Erythroblast (primary cell): ENCODE measurements at regions not wholly inside any gene's neighbourhood (a gene's known extent, or its start where the extent isn't known, plus 50 kb on each side); places are given as distances from the start of the nearest gene placed in this dataset.
"Not testable (repeated sequence)": the region's sequence is repeated elsewhere in the genome, so short reads cannot be mapped to it uniquely, and the experiment has no call there.

Source experiments
- DNase-seq, 2 experiments: peaks; one replicate each; lab custom pipeline; 2025; lab: John Stamatoyannopoulos, UW
- GATA1 ChIP-seq: IDR thresholded peaks from 2 replicates; pipeline ENCODE4 v1.6.1; 2011; ENCODE audit warnings: low read depth, mild to moderate bottlenecking, control low read depth, low read length, moderate library complexity
- POLR2A ChIP-seq: IDR thresholded peaks from 2 replicates; pipeline ENCODE4 v1.6.1; 2011; ENCODE audit warnings: mild to moderate bottlenecking, low read length

DNA sequence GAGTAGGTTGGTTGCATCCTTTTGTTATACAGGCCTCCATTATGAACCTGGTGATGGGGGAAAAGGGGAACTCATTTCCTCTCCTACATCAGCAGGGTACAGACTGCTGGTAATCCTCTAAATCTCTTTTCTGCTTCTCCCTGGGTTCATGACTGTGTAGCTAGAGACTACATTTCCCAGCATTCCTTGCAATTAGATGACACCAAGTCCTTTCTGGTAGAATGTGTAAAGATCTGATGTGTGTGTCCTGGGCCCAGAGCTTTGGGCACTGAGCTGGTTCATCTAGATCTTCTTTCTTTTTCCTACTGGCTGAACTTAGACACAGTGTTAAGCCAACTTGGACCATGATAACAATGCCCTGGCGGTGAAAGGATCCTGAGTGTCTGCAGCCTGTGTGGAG lies 104.7 kb upstream of the IFNGR1 start:
- TF ChIP-seq POLR2A (no peak), GATA1 (no peak)
- DNase-seq, result no peak

DNA sequence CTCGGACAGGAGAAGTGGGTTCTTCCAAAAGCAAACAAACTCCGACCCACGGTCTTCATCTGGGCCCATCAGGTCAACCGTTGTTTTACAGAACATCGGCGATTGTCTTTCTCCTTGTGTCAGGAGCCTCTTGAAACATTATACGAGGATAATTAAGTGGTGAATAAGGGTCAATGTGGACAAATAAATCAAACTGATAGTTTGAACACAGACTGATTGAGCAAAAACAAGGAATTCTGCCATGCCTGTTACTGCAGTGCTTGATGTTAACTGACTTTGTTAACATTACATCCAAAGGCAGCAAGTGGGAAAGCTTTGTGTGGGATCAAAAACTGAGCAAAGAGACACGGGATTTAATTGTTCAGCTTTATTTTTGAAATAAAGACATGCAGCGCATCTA lies 101.1 kb upstream of the IFNGR1 start:
- no peak for TF ChIP-seq POLR2A
- no peak for TF ChIP-seq GATA1
- DNase-seq, result no peak

DNA sequence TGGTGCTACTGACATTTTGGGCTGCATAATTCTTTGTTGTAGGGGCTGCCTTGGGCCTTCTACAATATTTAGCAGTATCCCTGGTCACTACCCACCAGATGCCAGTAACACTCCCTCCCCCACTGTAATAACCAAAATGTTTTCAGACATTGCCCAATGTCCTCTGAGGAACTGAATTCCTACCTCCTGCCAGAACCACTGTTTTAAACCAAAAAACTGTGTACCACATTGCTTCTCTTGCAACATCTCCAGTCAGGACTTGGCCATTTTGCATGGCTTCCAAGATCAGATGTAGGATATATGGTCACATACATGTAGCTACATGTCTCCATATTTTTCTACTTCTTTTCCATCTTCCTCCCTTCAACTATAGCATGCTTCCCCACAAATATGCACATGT lies 97.4 kb upstream of the IFNGR1 start:
- DNase-seq, result no peak
- TF ChIP-seq POLR2A (no peak), GATA1 (no peak)

DNA sequence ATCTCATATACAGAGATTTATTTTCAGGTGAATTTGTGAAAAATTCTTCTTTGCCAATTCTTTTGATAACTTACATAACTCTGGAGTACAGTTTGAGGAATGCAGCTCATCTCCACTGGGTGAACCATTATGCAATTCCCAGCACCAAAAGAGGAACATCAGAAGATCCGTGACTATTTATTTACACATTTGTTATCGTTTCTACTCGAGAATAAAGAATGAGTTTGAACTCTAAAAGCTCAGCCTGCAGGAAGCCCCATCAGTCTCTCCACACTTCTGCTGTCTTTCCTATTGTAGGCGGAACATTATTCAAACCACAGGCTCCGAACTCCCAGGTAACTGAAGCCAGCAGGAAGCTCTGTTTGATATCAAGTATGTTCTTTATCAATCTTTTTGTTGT lies 95.9 kb upstream of the IFNGR1 start:
- TF ChIP-seq GATA1 (no peak), POLR2A (no peak)
- DNase-seq, result no peak

DNA sequence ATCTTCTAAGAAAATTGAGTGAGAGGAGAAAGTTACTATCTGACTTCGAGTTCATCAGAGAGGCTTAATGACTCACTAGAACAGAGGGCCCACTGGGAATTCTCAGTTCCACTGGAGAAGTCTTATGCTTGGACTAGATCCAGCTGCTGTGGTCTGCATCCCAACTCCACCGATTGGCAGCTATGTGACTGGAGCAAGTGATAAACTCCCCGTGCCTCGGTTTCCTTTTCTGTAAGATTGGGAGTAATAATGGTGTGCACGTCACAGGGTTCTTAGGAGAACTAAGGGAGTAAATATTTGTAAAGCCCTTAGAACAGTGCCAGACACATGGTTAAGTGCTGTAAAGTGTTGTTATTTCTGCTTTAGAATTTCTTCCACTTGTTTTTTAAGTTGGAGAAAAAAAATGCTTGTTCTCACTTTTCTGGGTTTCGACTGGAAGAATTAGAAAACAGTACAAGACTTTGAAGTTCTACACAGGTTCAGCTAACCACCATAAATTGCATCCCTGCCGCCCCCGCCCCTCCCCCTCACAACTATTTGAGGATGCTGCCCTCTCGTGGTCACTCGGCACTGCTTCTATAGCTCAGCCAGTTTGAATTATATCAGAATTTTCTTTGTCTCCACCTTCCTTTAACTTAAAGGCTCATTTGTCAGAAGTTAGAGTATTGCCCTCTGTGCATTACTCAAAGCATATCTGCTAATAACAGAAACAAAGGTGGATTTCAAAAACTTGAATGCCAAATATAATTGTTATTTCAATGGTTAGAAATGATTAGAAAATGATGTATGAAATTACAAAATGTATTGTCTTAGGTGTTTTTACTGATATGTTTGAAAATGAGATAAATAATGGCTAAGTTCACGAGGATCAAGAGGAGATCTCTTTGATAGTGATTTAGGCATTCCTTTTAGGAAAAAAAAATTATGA lies 95.0 kb upstream of the IFNGR1 start:
- TF ChIP-seq GATA1, result no peak
- no peak for TF ChIP-seq POLR2A
- DNase-seq, result peak; percentile 71 to 81

DNA sequence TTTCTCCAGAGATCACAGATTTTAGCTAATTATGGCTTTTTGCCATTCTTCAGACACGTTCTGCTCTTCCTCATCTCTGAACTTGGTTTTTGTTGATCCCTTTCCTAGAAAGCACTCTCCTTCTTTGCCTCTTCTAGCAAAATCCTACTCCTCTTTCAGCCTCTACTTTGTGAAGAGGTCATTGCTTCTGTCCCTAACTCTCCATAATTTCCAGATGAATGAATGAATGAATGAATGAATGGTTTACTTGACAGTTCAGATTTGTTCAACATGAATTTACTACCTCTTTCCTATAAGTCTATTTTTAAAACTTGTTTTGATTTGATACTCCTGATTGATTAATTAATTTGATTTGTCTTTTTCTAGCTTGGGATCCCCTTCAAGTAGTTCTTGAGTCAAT lies 94.0 kb upstream of the IFNGR1 start:
- no peak for TF ChIP-seq POLR2A
- TF ChIP-seq GATA1, result no peak

DNA sequence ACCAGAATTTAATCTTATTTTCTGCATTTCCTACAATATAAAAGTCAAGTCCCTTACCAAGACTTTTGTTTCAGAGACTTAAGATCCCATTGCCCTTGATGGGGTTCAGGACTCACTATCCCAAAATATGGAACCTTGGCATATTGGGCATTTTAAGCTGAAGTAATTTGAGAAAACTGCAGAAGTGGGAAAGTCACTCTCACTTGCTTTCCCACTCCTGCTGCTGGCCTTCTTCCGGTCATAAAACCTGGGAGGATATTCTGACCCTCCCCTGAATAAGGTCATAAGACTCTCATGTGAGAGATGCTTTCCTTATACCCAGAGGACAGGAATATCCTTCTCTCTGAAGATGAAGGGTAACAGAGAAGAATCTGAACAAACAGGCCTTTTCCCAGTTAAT lies 92.8 kb upstream of the IFNGR1 start:
- DNase-seq, result no peak
- TF ChIP-seq GATA1 (no peak), POLR2A (no peak)

More for the DNA sequence above, 94.0 kb upstream of the IFNGR1 start:
- no peak for DNase-seq

DNA sequence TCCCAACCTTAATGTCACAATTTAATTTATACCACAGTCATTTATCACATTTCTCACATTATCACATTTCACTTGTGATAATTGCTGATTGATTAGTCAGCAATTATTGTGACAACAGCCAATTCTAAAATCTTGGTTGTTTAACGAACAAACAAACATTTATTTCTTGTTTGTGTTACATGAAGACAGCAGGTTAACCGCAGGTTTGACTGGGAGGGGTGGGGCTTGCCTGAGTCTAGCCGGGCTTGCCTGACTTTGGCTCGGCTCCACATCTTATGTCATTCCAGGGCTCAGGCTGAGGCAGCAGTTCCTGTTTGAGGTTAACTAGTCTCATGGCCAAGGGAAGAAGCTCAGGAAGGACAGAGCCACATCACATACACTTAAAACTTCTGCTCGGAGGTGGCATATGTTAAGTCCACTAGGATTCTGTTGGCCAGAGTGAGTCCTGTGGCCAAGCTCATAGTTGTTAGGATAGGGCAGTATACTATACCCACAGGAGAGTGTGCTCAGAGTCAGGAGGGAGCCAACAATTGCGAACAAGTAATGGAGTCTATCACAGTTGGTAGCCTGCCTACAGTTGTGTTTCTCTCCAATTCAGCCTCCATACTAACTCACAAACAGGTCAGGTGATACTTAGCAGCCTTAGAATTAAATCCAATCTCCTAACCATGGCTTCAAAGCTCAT lies 90.0 kb upstream of the IFNGR1 start:
- TF ChIP-seq POLR2A, result no peak
- TF ChIP-seq GATA1, result no peak
- peak in 1 of 2 experiments; percentile 38 for DNase-seq

DNA sequence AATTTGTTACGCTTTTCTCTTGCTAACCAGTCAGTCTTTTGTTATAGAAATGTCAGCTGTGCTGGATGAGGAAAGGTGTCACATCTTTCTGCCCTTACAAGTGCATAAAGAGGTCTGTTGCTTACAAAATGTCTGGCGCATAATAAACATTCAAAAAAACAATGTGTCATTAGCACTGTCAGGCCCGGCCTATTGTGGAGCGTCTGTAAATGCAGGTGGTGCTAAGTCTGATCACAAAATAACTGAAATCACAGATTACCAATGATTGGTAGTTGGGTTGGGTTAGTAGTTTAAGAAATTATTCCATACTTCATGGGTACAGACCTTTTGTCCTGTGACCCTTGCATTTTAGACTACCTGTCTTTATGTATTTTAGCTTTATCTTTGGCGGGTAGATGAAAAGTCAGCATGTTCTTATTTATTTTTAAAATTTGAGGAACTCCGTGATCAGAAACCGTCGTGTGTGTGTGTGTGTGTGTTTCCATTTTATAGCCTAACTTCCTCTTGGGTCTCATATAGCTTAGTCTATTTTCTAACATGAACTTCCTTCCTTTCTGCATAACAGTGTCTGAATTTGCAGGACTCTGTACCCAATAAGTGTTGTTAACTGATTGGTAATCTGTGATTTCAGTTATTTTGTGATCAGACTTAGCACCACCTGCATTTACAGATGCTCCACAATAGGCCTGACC lies 88.1 kb upstream of the IFNGR1 start:
- no peak for DNase-seq
- TF ChIP-seq GATA1 (no peak), POLR2A (no peak)

DNA sequence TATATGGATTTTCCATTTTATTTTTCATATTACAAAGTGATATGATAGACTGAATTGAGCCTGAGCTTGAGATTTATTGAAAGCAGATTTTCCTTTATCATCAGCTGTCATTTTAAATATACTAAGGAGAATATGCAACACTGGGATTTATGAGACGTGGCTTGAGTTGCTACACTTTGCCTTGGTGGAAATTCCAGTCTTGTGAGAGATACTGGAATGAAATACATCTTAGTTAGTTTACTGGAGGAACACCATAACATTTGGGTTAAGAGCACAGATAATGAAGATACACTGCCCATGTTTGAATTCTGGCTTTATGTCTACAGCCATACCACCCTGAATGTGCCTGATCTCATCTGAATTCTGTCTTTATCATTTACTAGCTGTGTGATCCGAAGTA lies 86.5 kb upstream of the IFNGR1 start:
- DNase-seq, result no peak
- no peak for TF ChIP-seq GATA1
- TF ChIP-seq POLR2A, result no peak

DNA sequence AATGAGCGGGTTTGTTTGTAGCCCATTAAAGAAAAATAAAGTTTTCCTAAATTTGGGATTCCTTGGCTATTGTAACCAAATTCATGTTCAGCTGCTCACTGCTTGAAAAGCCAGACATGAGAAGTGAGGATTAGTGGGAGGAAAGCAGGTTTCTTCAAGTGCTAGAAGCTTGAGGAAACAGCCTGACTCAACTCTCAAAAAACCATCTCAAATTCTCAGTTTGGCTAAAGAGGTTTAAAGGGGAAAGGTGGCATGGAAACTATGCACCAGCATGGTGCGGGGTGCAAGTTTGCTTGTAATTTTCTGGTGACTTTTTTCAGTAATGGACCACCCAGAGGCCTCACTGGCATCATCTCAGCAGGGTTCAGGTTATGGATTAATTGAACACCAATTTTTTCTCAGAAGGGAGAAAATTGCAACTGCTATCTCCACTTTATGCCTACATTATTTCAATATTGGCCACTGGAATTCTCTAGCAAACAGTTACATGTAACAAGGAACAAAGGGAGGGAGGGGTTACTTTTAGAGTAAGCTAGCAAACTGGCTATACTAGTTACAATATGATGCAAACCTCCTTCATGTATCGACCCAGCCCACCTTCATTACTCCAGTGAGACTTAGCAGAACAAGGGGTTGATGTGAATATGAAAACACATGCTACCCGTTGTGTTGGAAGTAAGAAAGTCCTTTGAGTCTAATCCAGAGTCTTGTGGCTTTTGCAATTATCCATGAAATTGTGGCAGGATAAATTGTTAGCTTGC lies 85.0 kb upstream of the IFNGR1 start:
- TF ChIP-seq GATA1, result no peak
- no peak for DNase-seq

DNA sequence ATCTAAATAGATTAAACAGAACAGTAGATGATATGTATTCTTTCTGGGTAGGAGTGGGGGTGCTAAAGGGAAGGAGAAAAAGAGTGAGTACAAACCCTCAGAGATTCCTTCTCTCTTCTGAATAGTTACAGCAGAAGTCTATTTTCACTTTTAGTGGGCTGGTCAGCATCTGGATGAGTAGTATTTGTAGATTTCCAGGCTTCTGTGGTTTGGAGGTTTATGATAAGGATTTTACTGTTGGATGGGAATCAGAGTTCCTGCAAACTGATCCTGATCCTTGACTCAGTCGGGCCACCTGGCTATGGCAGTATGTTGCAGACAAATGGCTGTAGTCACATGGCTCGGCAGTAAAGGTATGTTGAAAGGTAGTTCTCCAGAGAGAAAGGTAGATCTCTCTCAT lies 84.3 kb upstream of the IFNGR1 start:
- no peak for DNase-seq

DNA sequence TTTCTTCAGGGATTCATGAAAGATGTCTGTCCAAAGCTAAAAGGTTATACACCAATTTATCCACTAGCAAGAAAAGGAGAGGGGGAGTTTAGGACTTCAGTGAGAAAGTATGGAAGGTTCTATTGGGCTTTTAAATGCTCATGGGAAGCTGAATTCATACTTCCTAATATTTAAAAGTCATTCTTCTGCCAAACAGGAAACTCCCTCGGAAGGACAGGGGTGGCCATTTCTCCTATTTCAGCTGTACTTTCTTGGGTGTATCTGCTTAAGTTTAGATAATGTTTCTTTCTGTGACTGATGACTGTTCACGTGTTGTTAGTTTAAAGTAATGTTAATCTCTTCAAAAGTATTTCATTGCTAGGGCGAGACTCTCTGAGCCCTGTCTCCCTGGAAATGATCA lies 80.5 kb upstream of the IFNGR1 start:
- TF ChIP-seq POLR2A (no peak), GATA1 (no peak)
- DNase-seq, result no peak

More for the DNA sequence above, 84.3 kb upstream of the IFNGR1 start:
- TF ChIP-seq POLR2A (no peak), GATA1 (no peak)

DNA sequence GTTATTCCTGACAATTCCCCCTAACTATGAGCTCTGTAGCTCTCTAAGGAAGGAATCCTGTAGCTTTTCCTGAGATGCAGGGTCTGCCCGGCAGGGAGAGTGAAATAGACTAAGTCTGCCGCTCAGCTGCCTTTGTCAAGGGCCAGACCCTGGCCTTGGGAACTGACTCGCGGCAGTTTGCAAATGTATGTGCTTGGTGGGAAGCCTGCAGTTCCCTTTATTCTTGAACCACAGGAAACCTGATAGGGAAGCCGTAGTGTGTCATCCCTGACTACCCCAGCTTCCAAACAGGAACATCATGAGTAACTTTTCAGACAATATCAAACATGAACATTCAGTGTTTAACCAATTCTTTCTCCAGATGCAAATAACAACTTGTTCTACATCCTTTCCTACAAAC lies 78.7 kb upstream of the IFNGR1 start:
- DNase-seq, result no peak
- no peak for TF ChIP-seq POLR2A
- no peak for TF ChIP-seq GATA1

DNA sequence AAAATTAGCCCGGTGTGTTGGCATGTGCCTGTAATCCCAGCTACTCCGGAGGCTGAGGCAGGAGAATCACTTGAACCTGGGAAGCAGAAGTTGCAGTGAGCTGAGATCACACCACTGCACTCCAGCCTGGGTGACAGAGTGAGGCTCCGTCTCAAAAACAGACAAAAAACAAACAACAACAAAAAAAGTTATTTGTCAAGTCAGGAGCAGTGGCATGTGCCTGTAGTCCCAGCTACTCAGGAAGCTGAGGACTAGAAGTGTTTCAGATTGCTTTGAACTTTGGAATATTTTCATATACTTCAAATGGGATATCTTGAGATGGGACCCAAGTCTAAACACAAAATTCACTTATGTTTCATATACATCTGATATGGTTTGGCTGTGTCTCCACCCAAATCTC lies 73.1 kb upstream of the IFNGR1 start:
- not testable (repeated sequence) for DNase-seq
